GM12878 (cell line): ENCODE measurements at regions not wholly inside any gene's neighbourhood (a gene's known extent, or its start where the extent isn't known, plus 50 kb on each side); places are given as distances from the start of the nearest gene placed in this dataset.

Experiments used
- ATAC-seq: fragments of 200-7000 bp; cut with Tn5 transposase; 3 replicates; pipeline ENCODE4 v1.9.1; 2020; ENCODE audit warnings: mild to moderate bottlenecking, moderate library complexity
- BruUV-seq: library from RNA; stranded (reverse); fragments of 400-500 nt; replicated peaks from 2 replicates; lab custom pipeline; 2021; lab: Mats Ljungman, UMichigan
- CTCF ChIA-PET: fragments of 300-600 bp; sonication (Branson Sonifier 250); formaldehyde crosslinking; extraction: SDS; loops from one replicate; lab custom pipeline; 2021; ENCODE audit warnings: inconsistent platforms; lab: Yijun Ruan, JAX
- POLR2A ChIA-PET: fragments of 350-600 bp; formaldehyde crosslinking; extraction: SDS; loops from one replicate; lab custom pipeline; 2021; ENCODE audit warnings: inconsistent platforms; lab: Charles Lee
- RAD21 ChIA-PET: fragments of 300-600 bp; sonication (Branson Sonifier 250); formaldehyde crosslinking; loops from one replicate; lab custom pipeline; 2023; ENCODE audit warnings: antibody characterized with exemption; ENCODE audit not compliant: unreplicated experiment; lab: Charles Lee
- SMC1A ChIA-PET: fragments of 300-600 bp; sonication (Branson Sonifier 250); formaldehyde crosslinking; loops from one replicate; lab custom pipeline; 2023; ENCODE audit not compliant: unreplicated experiment, uncharacterized antibody; lab: Charles Lee
- DNase-seq: peaks from one replicate; pipeline ENCODE4 v3.0.0-alpha.2; 2011; ENCODE audit warnings: low read depth, low spot score
- FAIRE-seq: peaks from 3 replicates; lab custom pipeline; 2011; peaks lifted over from hg19 to GRCh38; lab: Jason Lieb, UNC
- H2AFZ ChIP-seq: 2 replicates; pipeline ENCODE4 v1.6.0; 2011; ENCODE audit warnings: low read depth, low read length, control low read depth; ENCODE audit not compliant: control insufficient read depth
- H3K27ac ChIP-seq: 2 replicates; pipeline ENCODE4 v1.5.1; 2011; ENCODE audit warnings: control low read depth; ENCODE audit not compliant: control insufficient read depth, insufficient read depth
- H3K27me3 ChIP-seq, 2 experiments: replicated peaks in 1 of 2; 2 replicates each; pipeline versions ENCODE4 v1.6.0 to v1.6.1; 2011; ENCODE audit warnings: low read length in 1 of 2; ENCODE audit not compliant: control insufficient read depth in 2 of 2, insufficient read depth in 2 of 2
- H3K36me3 ChIP-seq, 2 experiments: 2 replicates each; pipeline ENCODE4 v1.5.1; 2011; ENCODE audit warnings: low read length in 1 of 2; ENCODE audit not compliant: control insufficient read depth in 2 of 2, insufficient read depth in 2 of 2
- H3K4me1 ChIP-seq: 2 replicates; pipeline ENCODE4 v1.6.1; 2011; ENCODE audit warnings: mild to moderate bottlenecking, low read length, moderate library complexity, mixed read lengths; ENCODE audit not compliant: control insufficient read depth, insufficient read depth
- H3K4me2 ChIP-seq: 2 replicates; pipeline ENCODE4 v1.6.0; 2011; ENCODE audit warnings: control low read depth; ENCODE audit not compliant: control insufficient read depth, insufficient read depth
- H3K4me3 ChIP-seq: fragments of 200-600 bp; sonication (generic); 2 replicates; pipeline ENCODE4 v1.5.1; 2016
- H3K79me2 ChIP-seq: 2 replicates; pipeline ENCODE4 v1.6.0; 2011; ENCODE audit warnings: low read length; ENCODE audit not compliant: control insufficient read depth, insufficient read depth
- H3K9ac ChIP-seq: 2 replicates; pipeline ENCODE4 v1.8.0; 2011; ENCODE audit warnings: low read length, control low read depth, mixed read lengths; ENCODE audit not compliant: control insufficient read depth, insufficient read depth
- H3K9me3 ChIP-seq: replicated peaks from 3 replicates; pipeline ENCODE4 v1.5.1; 2011; ENCODE audit warnings: mild to moderate bottlenecking, low read length; ENCODE audit not compliant: control insufficient read depth, insufficient read depth
- H4K20me1 ChIP-seq: 2 replicates; pipeline ENCODE4 v1.6.0; 2011; ENCODE audit not compliant: control insufficient read depth, insufficient read depth
- CBFB ChIP-seq: IDR thresholded peaks from 2 replicates; pipeline ENCODE4 v1.6.1; 2016; ENCODE audit warnings: antibody characterized with exemption, low read depth
- CHD1 ChIP-seq: IDR thresholded peaks from 2 replicates; pipeline ENCODE4 v1.6.1; 2012; ENCODE audit warnings: low read depth, low read length, improper control_type of control experiment
- CREB1 ChIP-seq: IDR thresholded peaks from 2 replicates; pipeline ENCODE4 v1.6.1; 2012; ENCODE audit warnings: low read depth, mild to moderate bottlenecking, inconsistent platforms
- EED ChIP-seq: sonication (generic); IDR thresholded peaks from 2 replicates; pipeline ENCODE4 v1.6.1; 2016; ENCODE audit warnings: antibody characterized with exemption, low read depth
- EZH2 ChIP-seq: IDR thresholded peaks from 2 replicates; pipeline ENCODE4 v1.6.1; 2012; ENCODE audit warnings: low read depth, mild to moderate bottlenecking, control low read depth, inconsistent platforms, low read length, borderline replicate concordance; ENCODE audit not compliant: control insufficient read depth
- IRF5 ChIP-seq: fragments of 450-650 bp; IDR thresholded peaks from 2 replicates; pipeline ENCODE4 v1.6.1; 2017; ENCODE audit warnings: borderline replicate concordance
- JUNB ChIP-seq: IDR thresholded peaks from 2 replicates; pipeline ENCODE4 v1.6.1; 2016; ENCODE audit warnings: antibody characterized with exemption, mild to moderate bottlenecking
- LARP7 ChIP-seq: fragments of 450-650 bp; IDR thresholded peaks from 2 replicates; pipeline ENCODE4 v1.6.1; 2017; ENCODE audit warnings: mild to moderate bottlenecking
- MEF2A ChIP-seq: IDR thresholded peaks from 2 replicates; pipeline ENCODE4 v1.6.1; 2011; ENCODE audit warnings: low read depth, mild to moderate bottlenecking, low read length, moderate library complexity; ENCODE audit not compliant: insufficient read depth
- NFYA ChIP-seq: IDR thresholded peaks from 2 replicates; pipeline ENCODE4 v1.6.1; 2011; ENCODE audit warnings: low read depth, mild to moderate bottlenecking, low read length, improper control_type of control experiment, borderline replicate concordance
- RELB ChIP-seq: fragments of 450-650 bp; IDR thresholded peaks from 2 replicates; pipeline ENCODE4 v1.6.1; 2017; ENCODE audit warnings: low read depth, mild to moderate bottlenecking, moderate library complexity
- SMAD5 ChIP-seq: IDR thresholded peaks from 2 replicates; pipeline ENCODE4 v1.6.1; 2016; ENCODE audit warnings: antibody characterized with exemption, low read depth
- WRNIP1 ChIP-seq: IDR thresholded peaks from 2 replicates; pipeline ENCODE4 v1.6.1; 2011; ENCODE audit warnings: low read depth, low read length, improper control_type of control experiment, borderline replicate concordance
- WGBS: methylation state at CpG from one replicate; pipeline ENCODE4 v1.1.6; 2016; ENCODE audit warnings: low lambda C conversion rate; ENCODE audit not compliant: insufficient replicate concordance, insufficient coverage; ENCODE audit errors: missing lambda C conversion rate; 5-methylcytosine and 5-hydroxymethylcytosine counted together
- in situ Hi-C: fragments of 300-500 bp; cut with MboI; formaldehyde crosslinking; loops from 9 replicates; pipeline ENCODE4 v1.14.3; 2018; ENCODE audit warnings: mixed read lengths
- intact Hi-C: fragments of 100-400 bp; cut with micrococcal nuclease; formaldehyde crosslinking; loops from one replicate; pipeline ENCODE4 v1.14.2; 2022; ENCODE audit not compliant: unreplicated experiment
- TF ChIP-seq, protein P1 (sequence below): fragments of 450-650 bp; IDR thresholded peaks from 2 replicates; pipeline ENCODE4 v1.6.1; 2016; ENCODE audit warnings: mild to moderate bottlenecking
- TF ChIP-seq, protein P2 (sequence below): fragments of 450-650 bp; IDR thresholded peaks from 2 replicates; pipeline ENCODE4 v1.6.1; 2017; ENCODE audit warnings: antibody characterized with exemption, mild to moderate bottlenecking, moderate library complexity

GRCh38 chr3:166296179-166296783 lies 459.1 kb upstream of the BCHE start:
- Histone ChIP-seq H3K4me2 (no peak overlapping the region), H3K27ac (no peak overlapping the region), H4K20me1 (no peaks in the 10 kb centered on the region), H3K9me3 (no peaks in the 10 kb centered on the region), H3K4me1 (no peaks in the 10 kb centered on the region), H2AFZ (no peak overlapping the region), H3K9ac (no peak overlapping the region), H3K36me3 (no peaks in the 10 kb centered on the region), H3K27me3 (no peaks in the 10 kb centered on the region), H3K4me3 (no peak overlapping the region), H3K79me2 (no peaks in the 10 kb centered on the region)
- intact Hi-C loops (no loop called here), in situ Hi-C loops (no loop called here)
- ATAC-seq (no peak), DNase-seq (no peak), FAIRE-seq (no peak)
- 8% methylated on average over 5 of the region's 5 CpGs for WGBS
- CTCF ChIA-PET = no interaction called here
- RAD21 ChIA-PET = no interaction called here
- SMC1A ChIA-PET = no interaction called here
- POLR2A ChIA-PET = no interaction called here
- BruUV-seq = no TSS peak
- TF ChIP-seq, protein P1, sequence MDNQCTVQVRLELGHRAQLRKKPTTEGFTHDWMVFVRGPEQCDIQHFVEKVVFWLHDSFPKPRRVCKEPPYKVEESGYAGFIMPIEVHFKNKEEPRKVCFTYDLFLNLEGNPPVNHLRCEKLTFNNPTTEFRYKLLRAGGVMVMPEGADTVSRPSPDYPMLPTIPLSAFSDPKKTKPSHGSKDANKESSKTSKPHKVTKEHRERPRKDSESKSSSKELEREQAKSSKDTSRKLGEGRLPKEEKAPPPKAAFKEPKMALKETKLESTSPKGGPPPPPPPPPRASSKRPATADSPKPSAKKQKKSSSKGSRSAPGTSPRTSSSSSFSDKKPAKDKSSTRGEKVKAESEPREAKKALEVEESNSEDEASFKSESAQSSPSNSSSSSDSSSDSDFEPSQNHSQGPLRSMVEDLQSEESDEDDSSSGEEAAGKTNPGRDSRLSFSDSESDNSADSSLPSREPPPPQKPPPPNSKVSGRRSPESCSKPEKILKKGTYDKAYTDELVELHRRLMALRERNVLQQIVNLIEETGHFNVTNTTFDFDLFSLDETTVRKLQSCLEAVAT = no peak
- TF ChIP-seq CREB1 (no peak), EZH2 (no peak), LARP7 (no peak), CBFB (no peak), IRF5 (no peak), MEF2A (no peak), WRNIP1 (no peak), JUNB (no peak), EED (no peak), NFYA (no peak), RELB (no peak), SMAD5 (no peak), CHD1 (no peak)
- TF ChIP-seq, protein P2, sequence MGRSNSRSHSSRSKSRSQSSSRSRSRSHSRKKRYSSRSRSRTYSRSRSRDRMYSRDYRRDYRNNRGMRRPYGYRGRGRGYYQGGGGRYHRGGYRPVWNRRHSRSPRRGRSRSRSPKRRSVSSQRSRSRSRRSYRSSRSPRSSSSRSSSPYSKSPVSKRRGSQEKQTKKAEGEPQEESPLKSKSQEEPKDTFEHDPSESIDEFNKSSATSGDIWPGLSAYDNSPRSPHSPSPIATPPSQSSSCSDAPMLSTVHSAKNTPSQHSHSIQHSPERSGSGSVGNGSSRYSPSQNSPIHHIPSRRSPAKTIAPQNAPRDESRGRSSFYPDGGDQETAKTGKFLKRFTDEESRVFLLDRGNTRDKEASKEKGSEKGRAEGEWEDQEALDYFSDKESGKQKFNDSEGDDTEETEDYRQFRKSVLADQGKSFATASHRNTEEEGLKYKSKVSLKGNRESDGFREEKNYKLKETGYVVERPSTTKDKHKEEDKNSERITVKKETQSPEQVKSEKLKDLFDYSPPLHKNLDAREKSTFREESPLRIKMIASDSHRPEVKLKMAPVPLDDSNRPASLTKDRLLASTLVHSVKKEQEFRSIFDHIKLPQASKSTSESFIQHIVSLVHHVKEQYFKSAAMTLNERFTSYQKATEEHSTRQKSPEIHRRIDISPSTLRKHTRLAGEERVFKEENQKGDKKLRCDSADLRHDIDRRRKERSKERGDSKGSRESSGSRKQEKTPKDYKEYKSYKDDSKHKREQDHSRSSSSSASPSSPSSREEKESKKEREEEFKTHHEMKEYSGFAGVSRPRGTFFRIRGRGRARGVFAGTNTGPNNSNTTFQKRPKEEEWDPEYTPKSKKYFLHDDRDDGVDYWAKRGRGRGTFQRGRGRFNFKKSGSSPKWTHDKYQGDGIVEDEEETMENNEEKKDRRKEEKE = no peak
